ENCODE measurements at regions not wholly inside any gene's neighbourhood (a gene's known extent, or its start where the extent isn't known, plus 50 kb on each side); places are given as distances from the start of the nearest gene placed in this dataset.
"Not testable (repeated sequence)": the region's sequence is repeated elsewhere in the genome, so short reads cannot be mapped to it uniquely, and the experiment has no call there.

DNA sequence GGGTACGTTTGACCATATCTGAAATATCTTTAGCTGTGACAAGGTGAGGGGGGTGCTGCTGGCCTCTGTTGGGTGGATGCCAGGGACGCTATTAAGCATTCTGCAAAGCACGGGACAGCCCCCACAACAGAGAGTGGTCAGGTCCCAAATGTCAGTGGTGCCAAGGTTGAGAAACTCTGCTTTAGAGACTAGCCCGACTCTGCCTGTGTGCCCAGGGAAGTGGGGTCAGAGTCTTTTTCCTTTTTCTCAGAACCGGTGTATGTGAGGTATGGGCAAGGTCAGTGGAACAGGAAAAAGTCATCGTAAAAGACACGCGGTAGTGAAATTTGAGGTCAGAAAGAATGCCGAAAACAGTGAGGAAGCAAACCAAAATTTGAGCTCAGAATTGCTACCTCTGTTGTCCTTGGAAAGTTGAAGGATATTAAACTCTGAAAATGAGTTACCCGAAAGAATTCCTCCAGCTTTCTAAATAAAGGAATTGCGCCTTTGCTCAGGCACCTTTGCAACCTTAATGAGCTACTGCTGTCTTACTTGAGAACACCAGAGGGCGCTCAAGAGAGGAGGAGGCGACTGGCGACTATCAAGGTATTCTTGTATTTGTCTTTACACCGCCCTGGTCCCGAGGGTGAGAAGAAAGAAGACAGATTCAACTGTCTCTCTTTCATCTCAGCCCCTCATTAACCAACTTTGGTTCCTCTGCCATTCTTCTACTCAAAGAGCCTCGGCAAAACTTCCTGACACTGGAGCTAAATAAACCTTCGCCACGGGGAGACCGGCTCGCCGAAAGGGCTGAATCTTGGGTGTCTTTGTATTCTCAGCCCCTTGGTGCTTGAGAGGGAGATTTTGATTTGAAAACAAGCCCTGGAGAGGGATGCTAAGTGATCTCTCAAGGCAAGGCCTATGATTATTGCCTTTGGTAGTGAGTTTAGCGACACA, 85.4 kb upstream of the OLIG2 start:
- DNase-seq: peak; percentile 46

DNA sequence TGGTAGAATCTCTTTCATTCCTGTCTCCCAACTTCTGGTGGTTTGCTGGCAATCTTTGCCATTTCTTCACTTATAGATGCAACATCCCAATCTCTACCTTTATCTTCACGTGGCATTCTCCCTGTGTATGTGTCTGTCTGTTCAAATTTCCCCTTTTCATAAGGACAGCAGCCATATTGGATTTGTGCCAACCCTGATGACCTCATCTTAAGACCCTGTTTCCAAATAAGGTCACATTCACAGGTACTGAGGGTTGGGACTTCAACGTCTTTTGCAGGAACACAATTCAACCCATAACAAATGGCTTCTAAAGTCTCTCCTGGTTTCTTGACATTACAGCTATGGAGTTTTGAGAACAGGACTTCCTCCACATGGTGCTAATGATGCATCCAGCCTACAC, 84.5 kb upstream of the OLIG2 start:
- no peak for DNase-seq

DNA sequence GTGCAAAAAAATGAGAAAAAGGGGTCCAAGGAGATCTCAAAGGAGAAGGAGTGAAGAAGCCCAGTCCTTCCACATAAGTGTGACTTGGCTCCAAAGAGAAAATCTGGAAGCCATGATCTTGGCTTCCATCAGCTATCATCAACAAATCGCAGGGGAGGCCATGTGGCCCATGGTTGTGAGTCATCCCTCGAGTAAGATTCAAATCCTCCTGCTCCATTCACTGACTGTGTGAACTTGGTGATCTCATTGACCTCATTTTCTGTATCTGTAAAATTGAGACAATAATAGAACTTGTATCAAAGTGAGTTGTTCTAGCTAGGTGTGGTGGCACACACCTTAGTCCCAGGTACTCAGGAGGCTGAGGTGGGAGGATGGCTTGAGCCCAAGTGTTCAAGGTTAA, 79.1 kb upstream of the OLIG2 start:
- no peak for DNase-seq

DNA sequence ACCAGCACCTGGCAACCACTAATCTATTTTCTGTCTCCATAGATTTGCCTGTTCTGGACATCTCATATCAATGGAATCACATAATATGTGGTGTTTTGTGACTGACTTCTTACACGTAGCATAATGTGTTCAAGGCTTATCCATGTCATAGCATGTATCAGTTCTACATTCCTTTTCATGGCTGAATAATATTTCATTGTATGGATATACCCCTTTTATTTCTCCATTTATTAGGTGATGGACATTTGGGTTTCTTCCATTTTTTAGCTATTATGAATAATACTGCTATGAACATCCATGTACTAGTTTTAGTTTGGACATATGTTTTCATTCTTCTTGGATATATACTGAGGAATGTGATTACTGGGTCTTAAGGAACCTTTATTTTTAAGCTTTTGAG, 78.0 kb upstream of the OLIG2 start:
- no peak for DNase-seq

DNA sequence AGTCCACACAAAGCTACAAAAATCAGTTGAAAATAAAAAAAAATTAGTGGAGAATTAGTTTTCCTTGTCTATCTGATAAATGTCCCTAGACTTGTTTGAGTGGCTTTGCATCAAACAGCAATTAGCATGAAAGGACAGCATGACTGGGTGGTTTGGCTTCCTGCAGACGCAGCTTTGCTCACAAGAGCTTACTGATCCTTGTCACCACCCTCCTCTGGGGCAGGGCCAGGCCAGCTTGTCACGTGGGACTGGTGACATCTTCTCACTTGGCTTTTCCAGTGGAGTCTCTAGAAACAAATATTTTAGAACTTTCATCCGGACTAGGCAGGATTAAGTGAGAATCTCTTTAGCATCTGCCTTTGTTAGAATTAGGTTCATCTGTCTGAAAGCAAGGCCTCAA, 76.0 kb upstream of the OLIG2 start:
- DNase-seq: no peak

DNA sequence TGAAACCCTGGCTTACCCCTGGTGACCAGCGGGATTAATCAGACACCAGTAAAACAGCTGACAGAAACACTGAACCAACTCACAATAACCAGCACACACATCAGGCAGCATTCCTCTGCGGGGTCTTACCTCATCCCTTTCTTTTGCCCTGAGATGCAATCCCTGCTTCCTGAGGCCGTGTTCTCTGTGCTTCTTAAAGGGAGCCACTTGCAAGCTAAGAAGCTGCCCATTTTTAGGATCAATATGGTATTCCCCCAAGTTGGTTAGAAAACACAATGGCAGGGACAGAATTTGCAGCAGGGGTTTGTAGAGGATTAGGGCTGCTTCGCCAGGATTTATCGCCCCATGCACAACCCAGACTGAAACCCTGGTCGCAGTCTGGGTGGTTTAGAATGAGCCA, 74.7 kb upstream of the OLIG2 start:
- no peak for DNase-seq

DNA sequence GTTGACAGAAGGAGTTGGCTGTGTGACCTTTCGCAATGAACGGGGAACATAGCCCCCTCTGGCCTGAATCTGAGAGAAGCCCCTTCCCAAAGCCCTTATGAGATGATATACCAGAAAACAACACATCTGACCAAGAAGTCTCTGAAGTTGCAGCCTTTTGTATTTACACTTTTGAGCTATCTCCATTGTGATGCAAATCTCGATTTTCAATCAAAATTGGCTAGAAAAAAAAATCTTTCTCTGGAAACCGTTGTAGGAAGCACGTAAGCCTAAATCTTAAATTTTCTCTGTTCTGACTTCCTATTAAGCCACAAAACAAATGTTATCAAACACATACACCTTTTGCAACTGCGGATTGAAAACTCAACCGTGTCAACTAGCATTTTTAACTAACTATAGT, 71.4 kb upstream of the OLIG2 start:
- DNase-seq: no peak

DNA sequence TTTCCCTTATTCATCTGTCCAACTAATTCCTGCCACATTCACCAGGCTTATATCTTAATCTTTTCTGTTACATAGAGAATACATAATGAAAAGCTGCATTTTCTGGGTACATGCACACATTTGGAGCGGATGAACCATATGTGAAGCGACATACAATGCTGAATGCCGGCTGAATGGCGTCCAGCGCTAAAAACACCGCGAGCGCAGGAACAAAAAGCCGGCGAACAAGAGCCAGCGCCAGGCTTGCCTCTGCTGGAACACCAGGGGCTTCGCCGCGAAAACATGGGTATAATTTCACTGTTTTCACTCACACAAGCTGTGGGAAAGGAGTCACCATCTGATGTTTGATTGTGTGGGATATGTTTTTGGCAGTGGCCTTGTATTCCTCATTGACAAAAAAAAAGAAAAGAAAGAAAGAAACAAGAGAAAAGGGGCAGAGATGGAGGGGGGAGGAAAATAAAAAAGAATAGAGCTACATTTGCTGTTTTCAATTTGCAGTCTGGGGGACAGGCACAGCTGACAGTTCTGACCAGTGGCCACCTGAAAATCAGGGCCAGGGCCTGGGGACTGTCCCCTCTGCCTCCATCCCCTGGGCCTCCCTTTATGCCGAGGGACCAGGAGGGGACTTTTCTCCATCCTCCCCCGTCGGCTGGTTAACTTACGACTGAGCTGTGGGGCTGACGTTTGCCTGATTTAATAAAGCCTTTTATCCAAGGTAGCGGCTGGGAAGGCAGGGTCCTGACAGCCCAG, 70.2 kb upstream of the OLIG2 start:
- no peak for DNase-seq

DNA sequence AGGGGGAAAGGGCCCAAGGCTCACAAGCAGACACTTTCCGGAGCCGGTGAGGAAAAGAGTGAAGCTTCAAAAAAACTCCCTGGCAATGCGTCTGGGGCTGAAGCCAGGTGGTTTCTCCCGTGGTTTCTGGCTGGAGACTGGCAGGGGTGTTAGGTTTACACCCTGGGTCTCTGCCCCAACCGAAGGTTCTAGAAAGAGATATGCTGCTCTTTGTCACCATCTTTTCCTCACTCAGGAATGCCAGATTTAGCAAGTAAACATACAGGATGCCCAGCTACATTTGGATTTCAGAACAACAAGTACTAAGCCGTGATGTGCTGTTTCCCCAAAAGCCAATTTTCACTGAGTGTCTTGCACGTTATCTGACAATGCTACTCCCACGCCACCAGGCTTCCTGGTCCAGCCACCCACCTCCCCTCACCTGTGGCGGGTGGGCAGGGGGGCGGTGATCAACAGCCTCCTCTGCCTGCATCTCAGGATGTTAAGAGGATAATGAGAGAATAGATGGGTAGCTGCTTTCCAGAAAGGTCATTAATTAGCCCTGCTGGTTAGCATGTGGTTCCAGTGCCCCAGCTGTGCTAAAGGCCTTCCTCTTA, 69.6 kb upstream of the OLIG2 start:
- no peak for DNase-seq

DNA sequence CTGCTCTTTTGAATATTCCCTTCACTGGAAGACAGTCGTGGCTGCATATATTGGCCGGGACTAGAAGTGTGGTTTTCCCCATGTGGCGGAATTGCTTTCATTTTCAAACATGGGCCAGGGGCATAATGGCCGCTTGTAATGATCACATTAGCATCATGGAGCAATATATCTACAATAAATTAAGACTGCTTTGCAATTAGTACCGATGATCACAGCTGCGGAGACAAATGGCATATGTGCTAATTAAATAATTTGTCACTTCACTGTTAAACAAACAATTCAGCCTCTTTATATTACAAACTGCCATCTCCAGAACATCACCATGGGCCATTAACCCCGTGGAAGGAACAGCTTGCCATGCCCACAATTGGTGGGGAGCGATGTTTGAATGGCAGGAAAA, 68.2 kb upstream of the OLIG2 start:
- DNase-seq: no peak

DNA sequence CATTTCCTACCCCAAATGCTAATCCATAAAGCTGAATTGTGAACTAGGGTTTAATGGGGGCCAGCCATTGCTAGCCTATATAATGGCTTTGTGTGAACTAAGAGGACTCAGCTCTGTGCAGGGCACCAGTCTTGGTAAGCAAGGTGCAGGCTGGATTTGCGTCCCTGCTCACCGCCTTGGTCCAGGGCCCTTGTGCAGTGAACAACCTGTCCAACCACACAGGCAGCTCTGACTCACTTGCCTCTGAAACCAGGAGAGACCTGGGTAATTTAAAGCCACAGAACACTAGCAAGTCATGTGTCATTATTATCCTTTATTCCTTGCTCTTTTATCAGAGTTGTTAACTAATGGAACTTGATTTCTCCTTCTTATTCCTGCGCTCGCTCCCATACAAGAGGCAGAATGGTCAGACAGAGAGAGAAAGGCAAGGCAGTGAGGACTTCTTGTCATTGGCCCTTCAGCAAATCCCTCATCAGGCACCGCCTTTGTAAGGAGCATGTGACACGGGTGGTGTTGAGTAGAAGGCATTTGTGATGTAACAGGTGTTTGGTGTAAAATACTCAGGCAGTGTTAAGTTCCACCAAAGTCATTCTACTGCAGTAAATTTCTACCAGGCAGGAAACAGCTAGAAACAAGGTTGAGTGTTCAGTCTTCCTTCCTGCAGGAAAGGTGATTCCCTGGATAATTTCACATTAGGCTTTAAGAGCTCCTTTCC, 67.3 kb upstream of the OLIG2 start:
- DNase-seq: no peak

DNA sequence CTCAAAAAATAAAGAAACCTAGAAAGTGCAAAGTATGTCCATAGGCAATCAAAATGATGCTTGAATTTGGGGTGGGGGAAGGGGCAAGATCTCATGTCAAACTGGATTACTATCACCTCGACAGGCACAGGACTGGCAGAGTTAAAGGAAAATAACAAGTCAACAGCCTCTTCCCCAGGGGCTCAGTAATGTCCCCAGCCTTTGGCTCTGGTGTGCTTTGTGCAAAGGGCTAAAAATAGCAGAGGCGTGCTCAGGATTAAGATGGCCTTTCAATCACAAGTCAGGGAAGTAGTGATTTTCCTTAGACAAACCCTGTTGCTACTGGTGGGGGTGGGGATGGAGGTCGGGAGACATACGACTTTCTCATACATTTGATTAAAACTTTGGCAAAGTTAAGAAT, 63.5 kb upstream of the OLIG2 start:
- DNase-seq: no peak

DNA sequence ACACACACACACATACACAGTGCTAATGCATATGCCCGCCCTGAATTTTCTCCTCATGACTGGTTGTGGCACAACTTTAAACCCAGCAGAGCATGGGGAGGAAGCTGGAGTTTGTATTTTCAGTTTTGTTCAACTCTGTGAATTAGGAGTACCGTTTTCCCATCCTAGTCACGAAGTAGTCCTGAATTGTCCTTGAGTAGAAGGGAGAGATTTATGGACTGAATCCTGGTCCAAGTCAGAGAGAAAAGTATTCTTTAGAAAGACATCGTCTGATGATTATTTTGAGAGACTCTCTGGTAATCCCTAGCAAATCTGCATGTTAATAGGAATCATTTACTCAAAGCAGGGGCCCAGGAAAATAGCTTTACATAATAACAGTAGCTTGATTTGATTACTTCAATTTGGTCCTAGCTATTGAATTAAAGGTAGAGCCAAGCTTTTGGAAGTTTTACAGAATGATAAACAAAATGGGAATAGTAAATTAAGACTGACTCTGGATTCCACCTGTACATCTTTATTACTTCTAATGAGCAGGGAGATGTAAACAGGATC, 60.5 kb upstream of the OLIG2 start:
- DNase-seq: no peak

DNA sequence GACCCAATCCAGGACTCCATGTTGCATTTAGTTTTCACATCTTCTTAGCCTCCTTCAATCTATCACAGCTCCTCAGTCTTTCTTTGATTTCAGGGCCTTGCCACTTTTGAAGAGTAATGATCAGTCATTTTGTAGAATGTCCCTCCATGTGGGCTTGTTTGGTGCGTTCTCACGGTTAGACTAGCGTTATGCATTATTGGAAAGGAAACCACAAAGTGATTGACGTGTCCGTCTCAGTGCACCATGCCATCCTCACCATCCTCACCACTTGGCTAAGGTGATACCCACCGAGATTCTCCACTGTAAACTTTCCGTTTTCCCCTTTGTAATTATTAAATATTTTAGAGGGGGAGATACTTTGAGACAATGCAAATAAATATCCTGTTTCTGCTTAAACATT, 59.6 kb upstream of the OLIG2 start:
- no peak for DNase-seq

DNA sequence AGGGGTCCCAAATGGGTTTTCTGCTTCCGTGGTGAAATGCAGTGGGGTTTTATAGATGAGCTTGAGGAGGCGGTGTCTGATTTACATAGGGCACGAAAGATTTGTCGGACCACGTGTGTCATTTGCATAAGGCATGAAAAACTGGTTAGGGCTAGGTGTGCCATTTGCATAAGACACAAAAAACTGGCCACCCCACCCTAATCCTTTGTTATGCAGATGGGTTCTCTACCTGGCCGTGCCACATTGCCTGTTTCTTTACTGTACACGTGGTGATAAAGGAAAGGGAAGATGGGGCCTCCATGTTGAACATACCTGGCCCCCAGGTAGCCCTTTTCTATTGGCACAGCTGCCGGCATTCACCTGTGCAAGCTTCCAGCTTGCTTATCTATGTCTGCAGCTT, 57.6 kb upstream of the OLIG2 start:
- not testable (repeated sequence) for DNase-seq

DNA sequence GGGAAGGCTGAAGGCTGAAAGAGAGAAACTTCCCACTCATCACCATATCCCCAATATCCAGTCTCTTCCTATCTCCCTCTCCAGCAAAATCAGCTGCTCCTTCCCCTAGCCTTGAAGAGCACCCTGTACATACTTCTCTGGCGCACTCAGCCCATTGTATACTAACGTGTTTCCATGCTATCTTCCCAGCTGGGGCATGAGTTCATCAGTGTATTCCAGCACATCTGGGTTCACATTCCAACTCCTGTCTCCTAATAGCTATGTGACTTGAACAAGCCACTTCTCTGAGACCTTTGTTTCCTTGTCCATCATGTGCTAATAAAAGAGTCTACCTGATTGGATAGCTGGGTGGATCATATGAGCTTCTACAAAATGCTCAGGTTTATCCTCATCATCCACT, 51.1 kb upstream of the OLIG2 start:
- DNase-seq: no peak

DNA sequence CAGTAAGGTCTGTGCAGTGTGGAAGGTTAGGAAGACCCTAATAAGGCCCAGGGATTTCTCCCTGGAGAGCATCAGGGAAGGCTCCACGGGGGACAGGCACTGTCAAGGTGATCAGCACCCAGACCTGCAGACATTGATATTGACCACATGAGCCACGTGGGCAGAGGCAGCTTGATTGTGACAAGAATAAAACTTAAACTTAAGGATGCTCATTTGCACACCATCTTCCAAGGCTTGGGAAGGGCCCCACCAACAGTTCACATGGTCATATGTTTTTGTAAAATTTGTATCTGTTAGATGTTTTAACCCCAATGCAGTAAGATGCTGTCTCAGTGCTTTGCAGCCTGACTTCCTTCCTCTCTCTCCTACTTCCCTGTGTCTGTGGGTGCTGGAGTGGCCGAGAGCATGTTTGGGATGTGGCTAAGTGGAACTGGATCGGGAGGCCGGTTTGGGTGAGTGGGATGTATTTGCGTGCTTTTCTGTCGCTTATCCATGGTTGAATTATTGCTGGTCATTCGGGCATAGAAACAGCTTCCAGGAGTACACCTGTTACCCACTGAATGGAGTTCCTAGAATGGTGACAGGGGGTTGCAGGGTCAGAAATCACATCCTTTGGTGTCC, 49.8 kb upstream of the OLIG2 start:
- DNase-seq: no peak
